ENCODE measurements at regions not wholly inside any gene's neighbourhood (a gene's known extent, or its start where the extent isn't known, plus 50 kb on each side); places are given as distances from the start of the nearest gene placed in this dataset.

DNA sequence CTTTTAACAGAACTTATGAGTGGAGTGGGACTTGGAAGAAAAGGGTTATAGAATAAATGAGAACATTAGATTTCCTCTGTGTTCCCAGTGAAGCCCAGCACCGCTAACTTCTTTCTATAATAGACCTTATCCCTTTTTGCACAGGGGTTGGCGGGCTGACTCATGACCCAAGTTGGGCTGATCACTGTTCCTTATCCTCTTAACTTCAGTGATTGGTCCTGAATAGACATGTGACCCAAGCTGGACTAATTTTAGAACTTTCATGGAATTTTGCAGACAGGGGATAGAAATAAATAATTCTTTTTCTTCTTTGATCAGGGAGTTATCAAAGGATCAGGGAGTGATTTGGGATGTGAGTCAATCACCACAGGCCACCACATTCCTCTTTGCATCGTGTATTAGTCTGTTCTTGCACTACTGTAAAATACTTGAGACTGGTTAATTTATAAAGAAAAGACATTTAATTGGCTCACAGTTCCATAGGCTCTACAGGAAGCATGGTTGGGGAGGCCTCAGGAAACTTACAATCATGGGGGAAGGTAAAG lies 75.9 kb downstream of the UCHL1 start:
- DNase-seq = no peak
- H3K4me1 Mint-ChIP-seq = no peaks in the 10 kb centered on the region
- H3K9me3 Mint-ChIP-seq (ENCODE audit: low read depth) = no peaks in the 10 kb centered on the region
- no peak for ATAC-seq
- H3K36me3 Mint-ChIP-seq = no peaks in the 10 kb centered on the region
- CTCF ChIA-PET = no interaction called here
- H3K27ac Mint-ChIP-seq = no peak overlapping the region
- H3K4me3 Mint-ChIP-seq = no peak overlapping the region
- no peaks in the 10 kb centered on the region for H3K27me3 Mint-ChIP-seq

DNA sequence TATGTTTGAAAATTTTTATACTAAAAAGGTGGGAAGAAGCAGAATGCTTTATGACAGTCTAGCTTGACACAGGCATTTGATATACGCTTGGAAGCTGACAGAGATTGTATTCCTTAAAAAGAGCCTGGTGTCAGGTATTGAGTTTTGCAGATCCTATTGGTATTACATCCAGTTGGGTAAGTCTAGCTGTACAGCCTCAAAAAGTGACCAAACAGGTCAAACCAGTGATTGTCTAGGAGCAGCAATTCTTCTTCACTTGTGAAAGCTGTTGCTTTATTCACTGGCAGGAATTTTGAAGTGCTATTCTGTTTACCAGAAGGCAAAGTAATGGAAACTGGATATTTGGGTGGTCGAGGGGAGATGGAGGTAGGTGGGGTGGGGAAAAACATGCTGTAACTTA lies 77.5 kb downstream of the UCHL1 start:
- no peak overlapping the region for H3K4me3 Mint-ChIP-seq
- no peak overlapping the region for H3K27ac Mint-ChIP-seq
- no peak for ATAC-seq
- no peaks in the 10 kb centered on the region for H3K36me3 Mint-ChIP-seq
- no peaks in the 10 kb centered on the region for H3K9me3 Mint-ChIP-seq (ENCODE audit: low read depth)
- H3K4me1 Mint-ChIP-seq = no peaks in the 10 kb centered on the region
- CTCF ChIA-PET = no interaction called here
- no peak for DNase-seq
- no peaks in the 10 kb centered on the region for H3K27me3 Mint-ChIP-seq

DNA sequence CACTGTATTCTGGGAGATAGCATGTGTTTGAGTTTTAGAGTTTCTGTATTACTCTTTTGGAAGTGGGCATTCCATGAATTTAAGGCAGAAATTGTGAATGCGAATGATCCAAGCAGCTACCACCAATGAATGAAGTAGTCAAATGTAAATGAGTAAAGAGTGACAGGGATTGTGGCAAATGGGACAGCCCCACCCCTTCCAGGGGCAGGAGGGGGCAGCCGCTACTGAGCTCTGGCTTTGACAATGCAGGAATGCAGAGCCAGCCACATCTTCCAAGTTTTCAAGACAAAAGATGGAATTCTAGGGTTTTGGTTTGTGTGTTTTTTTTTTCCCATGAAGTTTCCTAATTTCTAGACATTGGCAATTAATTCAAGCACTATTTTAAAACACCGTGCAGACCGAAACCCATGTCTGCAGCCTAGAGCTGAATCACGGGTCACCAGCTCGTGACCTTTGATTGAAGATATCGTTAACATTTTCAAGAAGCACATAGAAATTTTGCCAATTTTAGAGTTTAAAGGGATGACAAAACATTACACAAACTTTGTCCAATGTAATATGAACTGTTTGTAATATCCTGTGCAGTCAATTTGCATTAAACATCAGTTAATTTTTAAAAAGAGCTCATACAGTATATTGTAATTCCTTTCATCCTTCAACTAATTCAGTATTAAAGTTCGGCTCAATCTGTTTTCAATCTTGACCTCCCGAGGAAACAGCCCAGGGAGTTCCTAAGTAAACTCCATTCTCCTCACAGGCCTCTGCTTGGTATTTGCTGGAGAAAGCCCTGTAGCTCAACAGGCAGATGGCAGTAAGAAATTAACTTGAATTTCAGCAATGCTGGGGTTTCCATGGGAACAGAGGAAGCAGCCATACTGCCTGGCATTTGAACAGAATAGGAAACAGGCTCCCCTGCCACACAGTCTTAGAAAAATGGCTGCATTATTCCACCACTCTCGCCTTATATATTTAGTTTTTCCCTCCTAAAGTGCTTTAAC lies 83.4 kb downstream of the UCHL1 start:
- H3K27ac Mint-ChIP-seq = no peak overlapping the region
- no peaks in the 10 kb centered on the region for H3K27me3 Mint-ChIP-seq
- H3K4me3 Mint-ChIP-seq = no peak overlapping the region
- ATAC-seq = no peak
- no peaks in the 10 kb centered on the region for H3K4me1 Mint-ChIP-seq
- DNase-seq = no peak
- CTCF ChIA-PET = no interaction called here
- H3K36me3 Mint-ChIP-seq = no peaks in the 10 kb centered on the region
- peaks cover 3% of the 10 kb centered on the region for H3K9me3 Mint-ChIP-seq (ENCODE audit: low read depth)

GRCh38 chr4:41346306-41347061 lies 89.8 kb downstream of the UCHL1 start:
- ATAC-seq (no peak), DNase-seq (no peak)
- Mint-ChIP-seq H3K27me3 (no peaks in the 10 kb centered on the region), H3K4me3 (no peak overlapping the region), H3K4me1 (no peaks in the 10 kb centered on the region), H3K36me3 (no peaks in the 10 kb centered on the region), H3K9me3 (ENCODE audit: low read depth) (peaks cover 6% of the 10 kb centered on the region), H3K27ac (no peak overlapping the region)
- CTCF ChIA-PET = no interaction called here

GRCh38 chr4:41349021-41349420 lies 92.3 kb downstream of the UCHL1 start:
- DNase-seq (no peak), ATAC-seq (no peak)
- Mint-ChIP-seq H3K27me3 (no peaks in the 10 kb centered on the region), H3K9me3 (ENCODE audit: low read depth) (peaks cover 3% of the 10 kb centered on the region), H3K4me1 (no peaks in the 10 kb centered on the region), H3K36me3 (no peaks in the 10 kb centered on the region), H3K27ac (no peak overlapping the region), H3K4me3 (no peak overlapping the region)
- CTCF ChIA-PET = no interaction called here

DNA sequence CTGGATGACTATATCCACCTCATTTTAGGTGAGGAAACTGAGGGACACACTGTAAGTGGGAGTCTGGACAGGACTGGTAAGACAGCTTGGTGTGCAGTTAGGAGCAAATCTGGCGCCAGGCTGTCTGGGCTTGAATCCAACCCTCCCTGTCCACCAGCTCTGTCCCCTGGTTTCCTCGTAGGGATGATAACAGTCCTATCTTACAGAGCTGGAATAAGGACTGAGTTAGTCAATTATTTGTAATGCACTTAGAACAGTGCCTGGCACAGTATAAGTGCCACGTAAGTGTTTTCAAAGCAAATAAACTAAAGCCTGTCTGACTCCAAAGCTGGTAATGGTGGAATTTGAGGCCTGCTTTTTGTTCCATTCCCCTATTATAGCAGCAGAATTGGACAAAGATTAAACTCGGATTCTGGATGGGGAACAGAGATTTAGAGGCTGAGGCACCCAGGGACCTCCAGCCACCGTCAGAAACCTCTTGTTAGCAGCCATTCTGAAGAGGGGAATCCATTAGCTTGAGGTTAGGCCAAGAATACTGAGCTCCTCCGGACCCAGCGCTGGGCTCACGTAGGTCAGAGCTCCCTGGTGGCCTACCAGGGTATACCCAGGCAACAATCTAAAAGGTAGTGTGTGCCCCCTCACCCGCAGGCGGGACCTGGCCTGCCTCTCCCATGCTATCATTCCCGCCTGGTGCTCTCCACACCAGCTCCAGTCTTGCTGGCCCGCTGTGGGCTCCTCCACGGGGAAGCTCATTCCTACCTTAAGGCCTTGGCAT lies 102.1 kb downstream of the UCHL1 start:
- DNase-seq = no peak
- H3K36me3 Mint-ChIP-seq = no peaks in the 10 kb centered on the region
- no peak overlapping the region for H3K4me3 Mint-ChIP-seq
- no peak for ATAC-seq
- H3K4me1 Mint-ChIP-seq = no peaks in the 10 kb centered on the region
- no peak overlapping the region for H3K27ac Mint-ChIP-seq
- CTCF ChIA-PET = interaction anchor here (0.5 kb wide), 1 partner anchor 10 kb away, joined by 3 read pairs; no protein-coding TSS in a partner anchor
- H3K9me3 Mint-ChIP-seq (ENCODE audit: low read depth) = no peaks in the 10 kb centered on the region
- peaks cover 42% of the 10 kb centered on the region for H3K27me3 Mint-ChIP-seq

GRCh38 chr4:41359422-41359775 lies 102.7 kb downstream of the UCHL1 start:
- ATAC-seq = no peak
- CTCF ChIA-PET = no interaction called here

DNA sequence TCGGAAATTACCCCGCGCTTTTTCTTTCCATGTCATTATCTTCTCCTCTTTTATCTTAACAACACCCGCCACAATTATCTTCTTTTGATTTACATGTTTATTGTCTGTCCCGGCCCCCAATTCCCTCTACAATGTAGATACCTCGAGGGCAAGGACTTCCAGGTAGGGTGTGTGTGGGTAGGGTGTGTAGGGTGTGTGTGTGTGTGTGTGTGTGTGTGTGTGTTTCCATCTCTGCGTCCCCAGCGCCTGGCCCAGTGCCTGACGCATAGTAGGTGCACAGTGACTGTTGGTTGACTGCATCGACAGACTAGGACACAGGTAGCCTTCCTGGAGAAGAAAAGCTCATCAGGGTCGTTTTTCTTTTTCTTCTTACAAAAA lies 103.1 kb downstream of the UCHL1 start:
- Mint-ChIP-seq H3K4me3 (no peak overlapping the region), H3K9me3 (ENCODE audit: low read depth) (no peaks in the 10 kb centered on the region), H3K27ac (no peak overlapping the region), H3K4me1 (no peaks in the 10 kb centered on the region), H3K36me3 (no peaks in the 10 kb centered on the region), H3K27me3 (peaks cover 43% of the 10 kb centered on the region)
- CTCF ChIA-PET = no interaction called here
- no peak for ATAC-seq
- no peak for DNase-seq

More at GRCh38 chr4:41359422-41359775, 102.7 kb downstream of the UCHL1 start:
- no peak for DNase-seq
- H3K27me3 Mint-ChIP-seq = peaks cover 42% of the 10 kb centered on the region
- H3K4me3 Mint-ChIP-seq = no peak overlapping the region
- H3K36me3 Mint-ChIP-seq = no peaks in the 10 kb centered on the region
- no peaks in the 10 kb centered on the region for H3K9me3 Mint-ChIP-seq (ENCODE audit: low read depth)
- no peak overlapping the region for H3K27ac Mint-ChIP-seq
- no peaks in the 10 kb centered on the region for H3K4me1 Mint-ChIP-seq

GRCh38 chr4:41360214-41360920 lies 103.6 kb downstream of the UCHL1 start:
- Mint-ChIP-seq H3K9me3 (ENCODE audit: low read depth) (no peaks in the 10 kb centered on the region), H3K27ac (no peak overlapping the region), H3K36me3 (no peaks in the 10 kb centered on the region), H3K27me3 (peaks cover 47% of the 10 kb centered on the region), H3K4me3 (no peak overlapping the region), H3K4me1 (no peaks in the 10 kb centered on the region)
- CTCF ChIA-PET = no interaction called here
- DNase-seq = no peak
- ATAC-seq = no peak

GRCh38 chr4:41360921-41361793 lies 104.4 kb downstream of the UCHL1 start:
- DNase-seq = no peak
- no peak overlapping the region for H3K4me3 Mint-ChIP-seq
- no peaks in the 10 kb centered on the region for H3K36me3 Mint-ChIP-seq
- H3K9me3 Mint-ChIP-seq (ENCODE audit: low read depth) = no peaks in the 10 kb centered on the region
- peaks cover 47% of the 10 kb centered on the region for H3K27me3 Mint-ChIP-seq
- CTCF ChIA-PET = no interaction called here
- H3K27ac Mint-ChIP-seq = no peak overlapping the region
- ATAC-seq = no peak
- no peaks in the 10 kb centered on the region for H3K4me1 Mint-ChIP-seq

DNA sequence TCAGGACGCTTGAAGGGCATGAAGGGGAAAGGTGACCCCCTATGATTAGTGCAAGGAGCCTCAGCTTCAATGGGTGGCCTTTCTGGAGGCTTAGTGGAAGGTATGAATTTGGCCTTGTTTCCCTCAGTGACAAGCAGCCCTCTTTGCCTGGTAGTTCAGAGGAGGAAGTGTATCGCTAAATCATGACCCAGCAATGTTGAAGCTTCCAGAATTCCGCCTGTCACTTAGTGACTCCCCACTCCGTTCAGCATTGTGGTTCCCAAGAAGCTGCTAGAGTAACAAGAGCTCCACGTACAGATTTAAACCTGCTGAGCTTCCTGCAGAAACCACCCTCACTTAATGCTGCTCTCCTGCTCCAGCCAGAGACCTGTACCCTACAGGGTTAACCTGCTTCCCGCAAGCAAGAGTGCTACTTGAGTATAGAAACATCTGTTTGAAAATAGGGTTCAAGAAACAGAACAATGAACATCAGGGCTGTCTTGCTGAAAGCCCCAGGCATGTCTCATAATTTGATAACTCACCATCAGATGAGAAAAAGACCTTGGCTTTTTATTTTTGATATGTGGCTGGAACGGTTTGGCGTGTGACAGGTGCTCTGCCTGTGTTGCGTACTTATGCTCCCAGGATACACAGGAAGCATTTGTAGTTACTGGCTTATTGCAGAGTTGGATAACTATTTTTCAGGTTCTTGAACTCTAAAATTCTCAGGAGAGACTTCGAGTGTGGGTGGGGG lies 105.2 kb downstream of the UCHL1 start:
- Mint-ChIP-seq H3K9me3 (ENCODE audit: low read depth) (no peaks in the 10 kb centered on the region), H3K27me3 (peaks cover 47% of the 10 kb centered on the region), H3K36me3 (no peaks in the 10 kb centered on the region), H3K4me1 (no peaks in the 10 kb centered on the region), H3K27ac (no peak overlapping the region), H3K4me3 (no peak overlapping the region)
- ATAC-seq (no peak), DNase-seq (no peak)
- CTCF ChIA-PET = no interaction called here
